ENCODE measurements at regions not wholly inside any gene's neighbourhood (a gene's known extent, or its start where the extent isn't known, plus 50 kb on each side); places are given as distances from the start of the nearest gene placed in this dataset.
"Not testable (repeated sequence)": the region's sequence is repeated elsewhere in the genome, so short reads cannot be mapped to it uniquely, and the experiment has no call there.

DNA sequence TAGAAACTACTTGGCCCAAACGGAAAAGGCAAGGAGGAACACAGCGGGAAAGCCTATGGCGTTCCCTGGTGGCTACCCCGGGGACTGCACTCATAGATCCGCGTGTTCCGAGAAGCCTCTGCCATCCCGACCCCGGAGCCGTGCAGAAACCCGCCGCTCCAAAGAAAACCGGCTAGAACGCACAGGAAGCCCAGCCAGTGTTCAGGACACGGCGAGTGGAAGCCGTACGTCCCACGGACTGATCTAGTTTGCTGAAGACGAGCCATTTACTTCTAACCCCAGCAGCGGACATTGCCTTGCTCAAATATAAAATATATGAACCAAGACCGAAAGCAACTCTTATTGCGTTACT, 215.0 kb upstream of the NOTCH2NLA start:
- H3K27ac Mint-ChIP-seq (ENCODE audit: unreplicated experiment); H3K9me3 Mint-ChIP-seq (ENCODE audit: unreplicated experiment); H3K36me3 Mint-ChIP-seq (ENCODE audit: unreplicated experiment); H3K4me3 Mint-ChIP-seq (ENCODE audit: unreplicated experiment); H3K27me3 Mint-ChIP-seq (ENCODE audit: unreplicated experiment); H3K4me1 Mint-ChIP-seq (ENCODE audit: low read depth, unreplicated experiment): not testable (repeated sequence)
- peak; percentile 29 for DNase-seq
- TF ChIP-seq, protein P1, sequence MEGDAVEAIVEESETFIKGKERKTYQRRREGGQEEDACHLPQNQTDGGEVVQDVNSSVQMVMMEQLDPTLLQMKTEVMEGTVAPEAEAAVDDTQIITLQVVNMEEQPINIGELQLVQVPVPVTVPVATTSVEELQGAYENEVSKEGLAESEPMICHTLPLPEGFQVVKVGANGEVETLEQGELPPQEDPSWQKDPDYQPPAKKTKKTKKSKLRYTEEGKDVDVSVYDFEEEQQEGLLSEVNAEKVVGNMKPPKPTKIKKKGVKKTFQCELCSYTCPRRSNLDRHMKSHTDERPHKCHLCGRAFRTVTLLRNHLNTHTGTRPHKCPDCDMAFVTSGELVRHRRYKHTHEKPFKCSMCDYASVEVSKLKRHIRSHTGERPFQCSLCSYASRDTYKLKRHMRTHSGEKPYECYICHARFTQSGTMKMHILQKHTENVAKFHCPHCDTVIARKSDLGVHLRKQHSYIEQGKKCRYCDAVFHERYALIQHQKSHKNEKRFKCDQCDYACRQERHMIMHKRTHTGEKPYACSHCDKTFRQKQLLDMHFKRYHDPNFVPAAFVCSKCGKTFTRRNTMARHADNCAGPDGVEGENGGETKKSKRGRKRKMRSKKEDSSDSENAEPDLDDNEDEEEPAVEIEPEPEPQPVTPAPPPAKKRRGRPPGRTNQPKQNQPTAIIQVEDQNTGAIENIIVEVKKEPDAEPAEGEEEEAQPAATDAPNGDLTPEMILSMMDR (IDR thresholded peaks at IDR 0.05; ENCODE audit: partially characterized antibody, unreplicated experiment): peak; percentile 20

DNA sequence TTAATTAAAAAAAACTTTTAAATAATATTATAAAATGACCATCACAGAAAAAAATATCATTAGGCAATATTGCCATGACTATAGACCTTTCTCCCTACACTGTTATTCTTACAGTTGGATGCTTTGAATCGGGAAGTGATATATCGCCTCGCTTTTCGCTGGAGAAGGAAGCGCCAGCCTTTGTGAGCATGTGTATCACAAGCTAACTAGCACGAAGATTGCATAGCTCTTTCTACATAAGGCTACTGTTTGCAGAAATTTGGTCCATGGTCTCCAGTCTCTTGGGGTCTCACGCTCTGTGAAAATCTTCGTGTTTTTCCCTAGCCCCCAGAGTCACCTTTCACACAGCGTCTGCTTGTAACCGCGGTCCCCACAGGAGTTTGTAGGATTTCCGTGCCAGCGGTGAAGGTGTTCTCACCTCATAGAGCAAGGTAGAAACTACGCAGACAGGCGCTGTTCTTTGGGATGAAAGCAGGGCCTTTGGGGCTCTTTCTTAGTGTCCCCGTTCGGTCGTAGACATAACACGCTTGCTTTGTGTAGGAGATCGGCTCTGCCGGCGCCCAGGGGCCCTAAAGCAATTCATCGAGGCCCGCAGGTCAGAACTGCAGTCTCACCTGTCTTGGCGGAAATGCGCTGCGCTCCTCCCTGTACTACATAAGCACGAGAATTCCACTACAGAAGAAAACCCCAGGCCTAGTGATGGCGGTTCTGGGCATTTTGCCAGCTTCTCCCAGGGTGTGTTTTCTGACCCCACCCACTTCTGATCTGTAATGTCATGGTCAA, 214.5 kb upstream of the NOTCH2NLA start:
- not testable (repeated sequence) for H3K27ac Mint-ChIP-seq (ENCODE audit: unreplicated experiment); H3K36me3 Mint-ChIP-seq (ENCODE audit: unreplicated experiment); H3K4me3 Mint-ChIP-seq (ENCODE audit: unreplicated experiment); DNase-seq; H3K27me3 Mint-ChIP-seq (ENCODE audit: unreplicated experiment); H3K9me3 Mint-ChIP-seq (ENCODE audit: unreplicated experiment); H3K4me1 Mint-ChIP-seq (ENCODE audit: low read depth, unreplicated experiment)

DNA sequence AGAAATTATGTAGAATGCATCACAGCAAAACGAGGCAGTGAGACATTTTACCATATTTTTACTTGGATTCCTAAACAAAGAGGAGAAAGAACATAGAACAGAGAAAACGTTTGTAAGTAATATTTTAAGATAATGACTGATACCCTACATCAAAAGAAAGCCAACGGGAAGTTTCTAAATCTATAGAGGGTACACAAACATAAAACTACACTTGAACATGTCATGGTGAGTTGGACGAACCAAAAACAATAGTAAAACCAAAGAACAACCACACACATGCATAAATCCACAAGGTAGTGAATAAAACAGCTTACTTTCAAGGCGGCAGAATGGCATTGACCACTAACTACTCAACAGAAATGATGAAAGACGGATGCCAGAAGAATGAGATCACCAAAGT, 209.7 kb upstream of the NOTCH2NLA start:
- H3K36me3 Mint-ChIP-seq (ENCODE audit: unreplicated experiment); H3K4me3 Mint-ChIP-seq (ENCODE audit: unreplicated experiment); H3K27me3 Mint-ChIP-seq (ENCODE audit: unreplicated experiment); H3K27ac Mint-ChIP-seq (ENCODE audit: unreplicated experiment); H3K9me3 Mint-ChIP-seq (ENCODE audit: unreplicated experiment); H3K4me1 Mint-ChIP-seq (ENCODE audit: low read depth, unreplicated experiment); DNase-seq: not testable (repeated sequence)

DNA sequence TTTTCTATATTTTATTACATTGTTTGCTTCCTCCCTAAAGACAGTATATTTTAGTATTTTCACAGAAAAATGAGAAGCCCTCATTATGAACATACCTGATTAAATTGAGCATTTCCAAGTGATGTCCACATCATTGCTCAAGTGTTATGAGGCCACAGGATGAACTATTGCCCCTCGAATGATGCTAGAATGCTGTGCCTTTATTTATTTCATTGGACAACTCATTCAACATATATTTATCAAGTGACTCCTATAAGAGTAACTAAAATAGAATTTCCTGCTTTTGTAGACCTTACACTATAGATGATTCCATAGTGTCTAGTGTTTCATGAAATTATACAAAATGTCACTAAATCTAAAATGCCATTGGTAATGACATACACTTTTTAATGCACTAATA, 187.8 kb upstream of the NOTCH2NLA start:
- not testable (repeated sequence) for H3K27me3 Mint-ChIP-seq (ENCODE audit: unreplicated experiment); H3K9me3 Mint-ChIP-seq (ENCODE audit: unreplicated experiment); DNase-seq; H3K36me3 Mint-ChIP-seq (ENCODE audit: unreplicated experiment); H3K27ac Mint-ChIP-seq (ENCODE audit: unreplicated experiment); H3K4me1 Mint-ChIP-seq (ENCODE audit: low read depth, unreplicated experiment); H3K4me3 Mint-ChIP-seq (ENCODE audit: unreplicated experiment)

DNA sequence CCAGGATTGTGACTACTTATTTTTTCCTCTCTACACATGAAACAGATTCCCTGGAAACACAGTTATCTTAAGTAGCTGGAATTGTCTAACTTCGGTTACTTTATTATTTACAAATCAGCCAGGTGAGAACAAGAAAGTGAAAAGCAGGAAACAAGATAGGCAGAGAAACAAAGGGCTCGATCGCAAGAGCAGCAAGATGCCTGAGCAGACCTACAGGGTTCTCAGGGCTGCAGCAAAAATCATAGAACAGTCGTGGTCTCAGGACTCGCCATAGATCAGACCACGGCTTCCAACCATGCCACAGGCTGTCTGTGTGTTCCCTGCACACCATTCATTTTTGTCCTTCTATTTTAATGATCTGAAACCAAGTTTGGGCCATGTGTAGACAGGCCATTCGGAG, 186.2 kb upstream of the NOTCH2NLA start:
- H3K4me1 Mint-ChIP-seq (ENCODE audit: low read depth, unreplicated experiment); H3K36me3 Mint-ChIP-seq (ENCODE audit: unreplicated experiment); H3K27me3 Mint-ChIP-seq (ENCODE audit: unreplicated experiment); DNase-seq; H3K4me3 Mint-ChIP-seq (ENCODE audit: unreplicated experiment); H3K27ac Mint-ChIP-seq (ENCODE audit: unreplicated experiment); H3K9me3 Mint-ChIP-seq (ENCODE audit: unreplicated experiment): not testable (repeated sequence)

DNA sequence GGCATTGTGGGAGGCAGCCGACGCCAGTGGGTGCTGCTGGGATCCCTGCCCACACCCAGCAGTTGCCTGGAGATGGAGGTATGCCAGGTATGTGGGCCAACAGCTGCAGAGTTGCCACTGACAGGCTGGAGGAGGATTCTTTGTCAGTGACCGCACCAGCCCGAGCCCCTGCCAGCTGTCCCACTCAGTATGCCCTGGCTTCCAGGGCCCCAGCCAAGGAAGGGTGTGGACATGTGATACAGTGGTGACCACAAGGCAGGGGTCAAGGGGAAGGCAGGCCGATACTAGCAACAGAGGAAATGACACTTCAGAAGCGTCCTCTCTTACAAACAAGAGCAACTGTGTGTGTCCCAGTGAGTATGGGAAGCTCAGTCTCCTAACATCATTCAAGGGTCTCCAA, 185.1 kb upstream of the NOTCH2NLA start:
- not testable (repeated sequence) for H3K27me3 Mint-ChIP-seq (ENCODE audit: unreplicated experiment)

DNA sequence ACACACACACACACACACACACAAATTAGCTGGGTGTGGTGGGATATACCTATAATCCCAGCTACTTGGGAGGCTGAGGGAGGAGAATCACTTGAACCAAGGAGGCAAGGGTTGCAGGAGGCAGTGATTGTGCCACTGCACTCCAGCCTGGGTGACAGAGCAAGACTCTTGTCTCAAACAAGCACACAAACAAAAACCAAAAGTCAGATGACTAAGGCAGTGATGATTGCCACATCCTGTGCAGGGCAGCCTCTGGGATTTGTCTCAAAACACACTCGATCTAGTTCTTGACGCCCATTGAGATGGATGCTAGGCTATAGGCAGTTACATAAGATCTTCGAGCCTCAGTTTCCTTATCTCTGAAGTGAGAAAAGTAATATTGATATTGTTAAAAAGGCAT, 183.1 kb upstream of the NOTCH2NLA start:
- H3K4me1 Mint-ChIP-seq (ENCODE audit: low read depth, unreplicated experiment); DNase-seq; H3K27me3 Mint-ChIP-seq (ENCODE audit: unreplicated experiment); H3K27ac Mint-ChIP-seq (ENCODE audit: unreplicated experiment); H3K36me3 Mint-ChIP-seq (ENCODE audit: unreplicated experiment); H3K9me3 Mint-ChIP-seq (ENCODE audit: unreplicated experiment); H3K4me3 Mint-ChIP-seq (ENCODE audit: unreplicated experiment): not testable (repeated sequence)

More for the DNA sequence above, 185.1 kb upstream of the NOTCH2NLA start:
- not testable (repeated sequence) for H3K4me1 Mint-ChIP-seq (ENCODE audit: low read depth, unreplicated experiment); H3K9me3 Mint-ChIP-seq (ENCODE audit: unreplicated experiment); H3K36me3 Mint-ChIP-seq (ENCODE audit: unreplicated experiment); H3K27ac Mint-ChIP-seq (ENCODE audit: unreplicated experiment); H3K4me3 Mint-ChIP-seq (ENCODE audit: unreplicated experiment); DNase-seq

DNA sequence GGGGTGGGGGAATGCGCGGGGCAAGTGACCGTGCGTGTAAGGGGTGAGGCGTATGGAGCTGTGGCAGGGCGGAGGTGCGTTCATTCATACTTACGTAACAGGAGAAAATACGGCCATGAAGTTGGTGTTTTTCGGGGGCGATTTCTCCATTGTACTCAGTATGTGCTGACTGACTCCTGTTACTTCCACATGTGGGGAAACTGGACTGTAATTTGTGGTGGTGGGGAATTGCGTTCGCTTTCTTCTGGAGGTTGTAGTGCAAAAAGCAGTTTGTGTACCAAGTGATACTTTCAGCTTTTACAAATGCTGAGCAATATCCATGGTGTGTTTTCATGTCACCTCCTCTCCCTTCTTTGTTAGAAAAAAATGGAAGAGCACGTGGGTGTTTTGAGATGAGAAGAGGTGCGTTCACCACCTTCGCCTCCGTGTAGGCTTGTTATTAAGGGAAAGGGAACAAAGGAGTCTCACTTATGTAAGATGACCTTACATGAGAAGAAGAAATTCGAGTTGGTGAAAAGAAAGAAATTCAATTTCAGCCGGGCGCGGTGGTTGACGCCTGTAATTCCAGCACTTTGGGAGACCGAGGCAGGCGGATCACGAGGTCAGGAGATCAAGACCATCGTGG, 181.1 kb upstream of the NOTCH2NLA start:
- H3K4me3 Mint-ChIP-seq (ENCODE audit: unreplicated experiment); DNase-seq; H3K36me3 Mint-ChIP-seq (ENCODE audit: unreplicated experiment); H3K27me3 Mint-ChIP-seq (ENCODE audit: unreplicated experiment); H3K9me3 Mint-ChIP-seq (ENCODE audit: unreplicated experiment); H3K4me1 Mint-ChIP-seq (ENCODE audit: low read depth, unreplicated experiment); H3K27ac Mint-ChIP-seq (ENCODE audit: unreplicated experiment): not testable (repeated sequence)

DNA sequence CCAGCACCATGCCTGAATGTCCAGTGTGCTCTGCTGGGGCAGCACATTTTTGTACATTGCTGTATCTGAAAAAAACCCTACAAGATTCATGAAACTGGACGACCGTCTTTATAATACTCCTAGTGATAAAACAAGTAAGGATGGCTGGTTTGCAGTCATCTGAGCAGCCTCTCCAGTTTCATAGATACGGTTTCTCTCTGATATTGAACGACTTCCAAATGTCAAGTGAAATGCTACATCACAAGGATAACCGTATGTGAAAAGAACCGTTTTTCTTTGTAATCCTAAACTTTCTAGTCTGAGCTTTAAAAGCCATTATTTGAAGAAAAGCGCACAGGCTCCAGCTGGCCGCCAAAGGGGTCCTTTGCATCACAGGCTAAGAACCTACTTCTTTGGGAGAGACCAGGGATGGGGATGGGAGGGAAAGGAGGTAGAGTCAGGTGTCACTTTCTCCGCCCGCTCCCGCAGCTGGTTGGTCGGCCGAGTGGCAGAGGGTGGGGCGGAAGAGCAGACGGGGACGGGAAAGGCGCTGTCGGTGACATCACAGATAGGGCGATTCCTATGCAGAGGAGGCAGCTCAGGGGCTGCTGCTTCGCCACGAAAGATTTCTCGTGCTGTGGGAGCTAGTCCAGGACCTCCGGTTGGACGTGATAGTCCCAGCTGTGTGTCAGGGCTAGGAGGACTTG, 180.4 kb upstream of the NOTCH2NLA start:
- H3K36me3 Mint-ChIP-seq (ENCODE audit: unreplicated experiment); H3K27ac Mint-ChIP-seq (ENCODE audit: unreplicated experiment); H3K27me3 Mint-ChIP-seq (ENCODE audit: unreplicated experiment); DNase-seq; H3K4me1 Mint-ChIP-seq (ENCODE audit: low read depth, unreplicated experiment); H3K4me3 Mint-ChIP-seq (ENCODE audit: unreplicated experiment); H3K9me3 Mint-ChIP-seq (ENCODE audit: unreplicated experiment): not testable (repeated sequence)

Data from glutamatergic neuron (in vitro differentiated cells).